Activated T-cell treated with anti-CD3 and anti-CD28 coated beads for 4 hours (primary cell): ENCODE measurements at regions not wholly inside any gene's neighbourhood (a gene's known extent, or its start where the extent isn't known, plus 50 kb on each side); places are given as distances from the start of the nearest gene placed in this dataset.

ENCODE experiments used
- DNase-seq: peaks from one replicate; pipeline ENCODE4 v3.0.0-alpha.2; 2020

DNA sequence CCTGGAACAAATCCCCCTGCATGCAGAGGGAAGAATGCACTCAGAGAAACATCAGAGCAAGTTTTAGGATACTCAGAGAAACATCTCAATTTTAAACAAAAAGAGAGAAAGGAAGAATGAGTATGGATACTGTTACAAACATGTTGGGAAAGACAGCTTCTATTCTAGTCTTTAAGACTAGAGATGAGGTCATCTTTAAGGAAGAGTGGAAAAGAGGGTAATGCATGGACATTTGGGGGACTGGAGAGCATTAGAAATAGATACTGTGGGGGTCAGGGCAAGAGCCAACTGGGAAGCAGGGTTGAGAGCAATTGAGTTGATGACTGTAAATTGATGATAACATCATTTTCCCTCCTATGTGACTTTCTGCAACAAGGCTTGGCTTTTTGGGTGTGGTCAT, 431.2 kb downstream of the CDH26 start:
- no peak for DNase-seq

- DNase-seq, result no peak
These were observed 431.7 kb downstream of the CDH26 start for GRCh38 chr20:60389882-60390281.

DNA sequence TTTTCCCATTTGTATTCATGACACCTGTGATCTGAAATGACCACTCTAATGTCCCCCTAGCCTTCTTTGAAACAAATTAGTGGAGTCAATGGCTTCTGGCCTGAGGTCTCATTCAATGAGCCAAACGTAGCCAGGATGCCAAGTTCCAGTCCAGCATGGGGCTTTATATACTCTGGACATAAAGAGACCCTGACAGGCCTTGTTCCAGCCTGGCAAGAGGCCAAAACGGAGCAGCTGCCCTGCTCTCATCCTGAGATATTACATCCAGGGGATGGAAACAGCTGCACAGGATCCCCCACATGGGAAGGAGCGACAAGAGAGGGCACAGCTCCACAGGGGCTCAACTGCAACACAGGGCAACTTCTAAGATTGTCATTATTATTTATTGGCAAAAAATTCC, 437.8 kb downstream of the CDH26 start:
- no peak for DNase-seq

DNA sequence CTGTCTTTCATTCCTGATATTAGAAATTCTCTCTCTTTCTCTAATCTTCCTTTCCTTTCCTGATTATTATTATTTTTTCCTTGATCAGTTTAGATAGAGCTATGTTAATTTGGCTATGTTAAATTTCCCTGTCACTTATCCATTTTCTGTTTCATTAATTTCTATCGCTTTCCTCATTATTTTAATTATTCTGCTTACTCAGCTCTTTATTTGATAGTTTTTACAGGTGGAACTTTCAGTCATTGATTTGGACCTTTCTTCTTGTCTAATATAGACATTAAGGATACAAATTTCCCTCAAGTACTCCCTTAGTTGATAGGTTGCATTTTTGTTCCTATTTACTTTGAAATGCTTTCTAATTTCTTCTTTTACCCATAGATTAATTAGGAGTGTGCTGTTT, 442.3 kb downstream of the CDH26 start:
- no peak for DNase-seq

DNA sequence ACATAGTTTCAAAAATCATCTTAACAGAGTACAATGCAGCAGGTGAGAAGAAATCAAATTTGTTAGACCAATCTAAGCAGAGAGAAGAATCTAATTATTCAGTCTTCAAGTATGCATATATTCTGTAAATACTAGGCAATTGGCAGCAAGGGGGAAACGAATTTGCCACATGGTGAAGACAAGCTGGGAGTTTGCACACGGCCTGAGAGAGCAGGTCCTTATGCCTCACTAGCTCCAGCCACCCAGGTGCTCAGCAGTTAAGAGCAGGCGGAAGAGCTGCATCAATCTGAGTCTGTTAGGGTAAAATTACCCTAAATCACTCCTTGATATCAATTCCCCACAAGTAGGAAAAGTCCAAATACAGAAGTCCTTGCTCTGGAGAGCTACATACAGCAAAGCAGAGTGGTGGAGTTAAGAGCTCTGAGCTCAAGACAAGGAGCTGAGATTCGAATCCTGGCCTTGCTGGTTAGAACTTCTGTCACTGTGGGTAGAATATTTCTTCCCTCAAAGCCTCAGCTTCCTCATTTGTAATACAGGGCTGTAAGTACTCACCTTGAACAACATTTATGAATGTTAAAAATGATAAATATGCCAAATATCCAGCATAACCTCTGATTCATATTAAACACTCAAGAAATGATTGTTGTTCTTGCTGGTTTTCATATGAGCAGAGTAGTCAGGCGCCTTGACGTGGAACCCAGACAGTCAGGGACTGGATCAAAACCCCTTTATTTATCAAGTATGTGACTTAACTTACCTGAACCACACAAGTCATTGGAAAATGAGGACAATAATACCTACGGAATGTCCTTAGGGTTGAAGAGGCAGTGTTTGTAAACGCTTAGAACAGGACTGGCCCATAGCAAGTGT, 444.2 kb downstream of the CDH26 start:
- no peak for DNase-seq

- no peak for DNase-seq
These were observed 445.0 kb downstream of the CDH26 start for GRCh38 chr20:60403105-60403741.

- DNase-seq, result no peak
These were observed 449.0 kb downstream of the CDH26 start for GRCh38 chr20:60407011-60407771.

DNA sequence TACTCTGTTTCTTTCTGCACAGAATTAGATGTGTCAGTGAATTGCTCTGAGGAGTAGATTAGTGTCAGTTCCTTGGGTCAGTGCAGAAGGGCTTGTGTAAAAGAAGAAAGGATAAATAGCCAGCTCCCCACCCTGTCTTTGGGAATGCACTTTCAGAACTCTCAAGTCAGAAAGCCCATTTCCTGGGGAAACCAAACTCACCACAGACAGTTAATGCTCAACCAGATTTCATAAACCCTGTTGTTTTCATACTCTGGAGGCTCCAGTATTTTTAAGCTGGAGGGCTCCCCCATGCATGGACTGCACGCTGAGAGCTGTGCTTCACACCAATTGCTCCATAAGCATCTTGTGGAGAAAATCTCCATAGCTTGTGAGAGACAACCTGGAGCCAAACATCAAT, 449.7 kb downstream of the CDH26 start:
- DNase-seq, result no peak

- no peak for DNase-seq
These were observed 450.2 kb downstream of the CDH26 start for GRCh38 chr20:60408435-60408834.

- DNase-seq, result no peak
These were observed 452.5 kb downstream of the CDH26 start for GRCh38 chr20:60410618-60411264.

GRCh38 chr20:60411813-60412212, 453.6 kb downstream of the CDH26 start:
- DNase-seq, result no peak

- DNase-seq, result no peak
These were observed 462.5 kb downstream of the CDH26 start for GRCh38 chr20:60420676-60421229.

GRCh38 chr20:60422848-60423247, 464.6 kb downstream of the CDH26 start:
- no peak for DNase-seq

DNA sequence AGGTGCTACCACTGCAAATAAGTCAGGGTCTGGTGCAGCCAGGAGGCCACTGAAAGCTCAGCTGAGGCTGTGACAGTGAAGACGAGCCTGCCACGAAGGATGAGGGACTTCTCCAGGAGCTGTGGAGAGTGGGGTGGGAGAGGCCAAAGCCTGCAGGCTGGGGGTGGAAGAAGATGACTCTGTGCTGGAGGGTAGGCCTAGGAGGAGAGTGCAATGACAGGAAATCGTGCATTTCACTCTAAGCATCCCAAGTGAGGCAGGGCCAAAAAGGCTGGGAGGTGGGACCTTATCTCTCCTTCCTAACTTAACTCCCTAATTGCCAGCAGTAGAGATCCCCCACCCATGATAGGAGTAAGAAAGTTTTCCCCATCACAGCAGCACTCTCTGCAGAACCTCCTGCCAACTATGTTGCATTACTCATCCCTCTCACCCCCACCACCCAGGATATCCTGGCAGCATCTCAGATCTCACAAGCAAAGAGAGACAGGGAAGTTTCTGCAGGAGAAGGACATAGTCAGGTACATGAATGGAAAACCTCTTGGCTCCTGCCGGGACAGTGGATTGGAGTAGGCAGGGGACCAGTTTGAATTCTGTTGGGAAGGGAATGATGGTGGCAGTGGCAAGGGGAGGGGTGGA, 466.2 kb downstream of the CDH26 start:
- DNase-seq, result no peak

GRCh38 chr20:60427516-60427915, 469.3 kb downstream of the CDH26 start:
- DNase-seq, result no peak

- no peak for DNase-seq
These were observed 470.4 kb downstream of the CDH26 start for GRCh38 chr20:60428651-60429050.

GRCh38 chr20:60430516-60431001, 472.3 kb downstream of the CDH26 start:
- DNase-seq, result no peak

DNA sequence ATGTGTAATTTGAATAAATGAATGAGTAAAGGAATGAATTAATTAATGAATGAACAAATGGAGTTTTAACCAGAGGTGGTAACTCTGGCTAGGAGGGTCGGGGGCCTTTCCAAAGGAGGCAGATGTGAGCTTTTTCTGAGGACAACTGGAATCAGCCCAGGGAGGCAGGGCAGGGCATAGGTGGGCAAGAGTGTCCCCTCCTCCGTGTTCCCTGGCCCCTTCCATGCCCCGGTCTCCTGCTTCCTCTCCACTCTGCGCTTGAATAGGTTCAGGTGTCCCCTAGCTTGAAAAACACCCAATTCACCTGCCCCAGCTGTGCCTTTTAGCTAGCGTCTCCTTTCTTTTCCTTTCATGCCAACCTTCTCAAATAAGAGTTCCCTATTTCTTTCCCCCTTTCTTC, 473.1 kb downstream of the CDH26 start:
- no peak for DNase-seq

DNA sequence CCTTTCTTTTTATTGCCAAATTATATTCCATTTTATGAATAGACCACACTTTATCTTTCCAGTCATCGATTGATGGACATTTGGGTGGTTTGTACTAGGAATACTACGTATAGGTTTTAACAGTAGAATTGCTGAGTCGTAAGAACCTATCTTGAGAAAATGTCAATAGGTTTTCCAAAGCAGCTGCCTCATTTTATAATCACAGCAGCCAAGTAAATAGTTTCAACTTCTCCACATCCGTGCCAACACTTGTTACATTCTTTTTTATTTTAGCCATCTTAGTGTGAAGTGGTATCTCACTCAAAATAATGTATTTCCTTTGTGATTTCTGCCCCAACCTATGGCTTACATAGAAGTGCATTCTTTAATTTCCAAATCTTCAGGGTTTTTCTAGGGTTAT, 479.2 kb downstream of the CDH26 start:
- DNase-seq, result no peak

DNA sequence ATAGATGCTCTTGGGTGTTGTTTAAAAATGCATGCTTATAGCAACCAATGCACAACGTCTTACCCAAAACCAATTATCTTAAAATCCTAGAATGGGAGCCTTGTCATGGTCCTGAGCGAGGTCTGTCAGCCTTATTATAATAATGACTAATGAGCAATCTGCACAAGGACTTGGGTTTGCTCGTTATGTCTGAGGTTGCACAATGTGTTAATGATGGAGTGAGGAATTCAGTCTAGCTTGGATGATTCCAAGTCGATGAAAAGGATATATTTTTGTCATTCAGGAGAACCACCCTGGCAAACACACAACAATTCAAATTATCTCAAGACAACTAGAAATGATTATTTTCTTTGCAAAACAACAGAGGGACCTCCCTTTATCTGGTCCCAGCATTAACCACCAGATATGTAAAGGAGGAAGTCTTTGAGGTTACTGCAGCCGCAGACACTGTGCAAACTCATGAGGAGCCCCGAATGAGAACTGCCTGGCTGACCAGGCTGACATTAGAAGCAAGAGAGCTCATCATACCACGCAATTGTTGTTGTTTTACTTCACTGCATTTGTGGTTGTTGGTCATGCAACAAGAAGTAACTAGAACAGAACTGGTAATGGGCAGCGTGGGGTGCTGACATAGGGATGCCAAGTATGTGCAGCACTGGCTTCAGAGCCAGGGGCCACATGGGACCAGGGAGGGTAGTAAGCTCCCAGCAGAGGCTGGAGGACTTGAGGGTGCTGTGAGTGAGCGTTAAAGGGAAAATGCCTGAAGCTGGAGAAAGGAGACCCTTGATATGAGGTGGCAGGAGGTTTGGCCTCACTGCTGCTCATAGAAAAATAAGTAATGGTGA, 488.3 kb downstream of the CDH26 start:
- no peak for DNase-seq

DNA sequence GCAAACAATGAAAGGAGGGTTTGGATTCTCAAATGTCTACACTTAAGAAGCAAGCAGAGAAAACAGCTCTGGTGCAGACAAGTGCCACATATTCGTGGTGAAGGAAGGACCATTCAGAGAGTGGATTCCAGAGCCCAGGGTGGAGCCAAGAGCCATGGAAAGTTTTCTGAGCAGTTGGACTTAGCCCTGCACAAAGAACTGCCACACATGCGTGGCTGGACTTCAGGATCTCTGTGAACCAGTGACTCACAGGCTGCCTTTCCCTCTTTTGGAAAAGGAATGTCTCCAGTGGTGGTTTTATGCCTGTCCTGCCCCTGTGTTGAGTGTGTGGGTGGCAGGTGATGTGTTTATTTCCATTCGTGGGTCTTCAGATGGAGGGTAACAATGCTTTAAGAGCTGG, 489.5 kb downstream of the CDH26 start:
- DNase-seq, result no peak
